ENCODE measurements at regions not wholly inside any gene's neighbourhood (a gene's known extent, or its start where the extent isn't known, plus 50 kb on each side); places are given as distances from the start of the nearest gene placed in this dataset.

DNA sequence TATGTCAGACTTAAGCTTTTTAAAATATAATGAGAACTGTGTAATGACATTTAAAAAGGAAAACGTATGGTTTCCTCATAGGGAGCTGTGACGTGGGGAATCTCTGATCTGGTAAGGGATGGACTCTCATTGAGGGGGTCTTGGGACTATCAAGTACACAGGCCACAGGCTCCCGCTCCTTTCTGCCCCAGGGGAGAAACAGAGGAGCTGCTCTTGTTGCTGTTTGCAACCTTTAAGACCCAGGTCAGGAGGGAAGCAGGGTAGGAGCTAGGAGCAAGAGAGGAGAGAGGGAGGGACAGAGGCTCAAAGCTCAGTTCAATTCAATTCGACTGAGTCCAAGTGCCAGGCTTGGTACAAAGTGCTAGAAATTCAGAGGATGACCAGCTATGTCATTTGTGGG, 185.1 kb upstream of the CSF3R start:
- in situ Hi-C loops (cut with MboI; ENCODE audit: low sequenced_read_pairs in 4 of 4) (no loop called here), intact Hi-C loops (cut with DNase I; ENCODE audit: low total_unique reads) (no loop called here)
- H3K27me3 ChIP-seq, result peaks cover 3 to 14% (median 12%) of the 10 kb centered on the region in 3 donors

DNA sequence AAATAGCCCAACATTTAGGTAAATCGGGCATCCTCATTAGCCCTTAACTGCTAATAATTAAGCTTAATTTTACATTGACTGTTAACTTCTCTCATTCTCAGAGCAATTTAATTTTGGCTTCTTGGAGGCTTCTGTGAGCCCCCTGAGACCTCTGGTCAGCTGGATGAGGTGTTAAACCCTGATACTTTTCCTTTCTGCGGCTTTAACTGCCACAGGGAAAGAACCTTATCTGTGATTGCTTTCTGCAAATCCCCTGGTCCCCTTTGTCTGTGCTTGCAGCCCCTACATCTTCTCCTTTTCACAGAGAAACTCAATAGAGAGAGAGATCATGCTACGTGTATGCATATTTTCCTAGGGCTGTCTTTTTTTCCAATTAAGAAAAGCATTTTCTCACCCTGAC, 184.5 kb upstream of the CSF3R start:
- H3K4me3 ChIP-seq, result no peak overlapping the region
- TF ChIP-seq POLR2A (IDR thresholded peaks at IDR 0.05), result no peak
- no peak for TF ChIP-seq CTCF (IDR thresholded peaks at IDR 0.05 in 4 of 5, conservative IDR thresholded peaks at IDR 0.05 in 1 of 5)
- intact Hi-C loops (cut with DNase I; ENCODE audit: low total_unique reads), result no loop called here

More for the DNA sequence above, 185.1 kb upstream of the CSF3R start:
- Histone ChIP-seq H3K27ac (no peak overlapping the region), H3K4me1 (no peaks in the 10 kb centered on the region), H3K4me3 (no peak overlapping the region), H3K9me3 (no peaks in the 10 kb centered on the region), H3K36me3 (no peaks in the 10 kb centered on the region)
- no peak for ATAC-seq
- TF ChIP-seq POLR2A (IDR thresholded peaks at IDR 0.05), result no peak
- TF ChIP-seq CTCF (IDR thresholded peaks at IDR 0.05 in 4 of 5, conservative IDR thresholded peaks at IDR 0.05 in 1 of 5), result no peak
- DNase-seq, result no peak

GRCh38 chr1:36665478-36666080, 182.9 kb upstream of the CSF3R start:
- H3K27ac ChIP-seq, result no peak overlapping the region
- in situ Hi-C loops (cut with MboI; ENCODE audit: low sequenced_read_pairs in 4 of 4) (no loop called here), intact Hi-C loops (cut with DNase I; ENCODE audit: low total_unique reads) (no loop called here)
- ATAC-seq, result no peak
- no peak for DNase-seq
- no peaks in the 10 kb centered on the region for H3K4me1 ChIP-seq
- H3K4me3 ChIP-seq, result no peak overlapping the region
- no peaks in the 10 kb centered on the region for H3K36me3 ChIP-seq
- H3K27me3 ChIP-seq, result peaks cover 2 to 7% (median 6%) of the 10 kb centered on the region in 3 donors
- TF ChIP-seq POLR2A (IDR thresholded peaks at IDR 0.05), result no peak
- H3K9me3 ChIP-seq, result no peaks in the 10 kb centered on the region

More for the DNA sequence above, 184.5 kb upstream of the CSF3R start:
- no peaks in the 10 kb centered on the region for H3K36me3 ChIP-seq
- peaks cover 0 to 9% (median 7%) of the 10 kb centered on the region in 3 donors for H3K27me3 ChIP-seq
- no peaks in the 10 kb centered on the region for H3K4me1 ChIP-seq
- no peaks in the 10 kb centered on the region for H3K9me3 ChIP-seq
- in situ Hi-C loops (cut with MboI; ENCODE audit: low sequenced_read_pairs in 4 of 4), result no loop called here
- H3K27ac ChIP-seq, result no peak overlapping the region
- ATAC-seq (no peak), DNase-seq (no peak)

DNA sequence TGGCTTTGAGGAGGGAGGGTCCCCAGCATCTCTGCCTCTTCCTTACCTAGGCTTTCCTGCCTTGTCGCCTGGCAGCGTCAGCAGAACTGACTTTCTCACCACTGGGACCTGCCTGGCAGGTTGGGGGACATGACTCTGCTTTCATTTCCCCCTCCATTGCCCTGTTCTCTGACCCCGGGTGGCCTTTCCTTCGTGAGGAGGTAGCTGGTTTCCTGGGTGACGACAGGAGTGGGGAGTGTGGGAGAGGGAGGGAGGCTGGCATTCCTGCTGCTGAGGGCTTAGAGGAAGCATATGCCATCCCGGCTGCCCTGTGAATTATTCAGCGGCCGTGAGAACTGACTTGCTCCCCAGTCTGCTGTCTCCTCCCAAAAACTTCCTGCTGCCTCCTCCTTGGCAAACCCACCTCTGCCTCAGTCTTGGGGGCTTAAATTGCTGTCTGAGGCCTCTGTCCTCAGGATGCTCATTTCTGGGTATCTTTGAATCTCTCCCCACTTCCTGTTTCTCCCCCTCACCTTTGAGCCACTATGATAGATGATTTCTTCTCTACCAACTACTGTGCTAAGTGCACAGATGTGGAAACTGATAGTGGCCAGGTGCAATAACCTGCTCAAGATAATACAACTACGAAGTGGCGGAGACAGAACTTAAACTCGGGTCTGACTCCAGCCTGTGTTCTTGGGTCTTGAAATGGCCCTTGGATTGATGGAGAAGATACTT, 182.0 kb upstream of the CSF3R start:
- intact Hi-C loops (cut with DNase I; ENCODE audit: low total_unique reads), result no loop called here

More for the DNA sequence above, 182.0 kb upstream of the CSF3R start:
- Histone ChIP-seq H3K4me1 (no peaks in the 10 kb centered on the region), H3K4me3 (no peak overlapping the region), H3K27me3 (peaks cover 0 to 2% (median 2%) of the 10 kb centered on the region in 3 donors), H3K36me3 (no peaks in the 10 kb centered on the region), H3K27ac (no peak overlapping the region), H3K9me3 (no peaks in the 10 kb centered on the region)
- TF ChIP-seq POLR2A (IDR thresholded peaks at IDR 0.05) (no peak), CTCF (IDR thresholded peaks at IDR 0.05 in 4 of 5, conservative IDR thresholded peaks at IDR 0.05 in 1 of 5) (no peak)
- DNase-seq, result no peak
- no peak for ATAC-seq
- in situ Hi-C loops (cut with MboI; ENCODE audit: low sequenced_read_pairs in 4 of 4), result no loop called here

Data from gastrocnemius medialis (tissue), 4 donors.